ENCODE measurements at regions not wholly inside any gene's neighbourhood (a gene's known extent, or its start where the extent isn't known, plus 50 kb on each side); places are given as distances from the start of the nearest gene placed in this dataset.

- no peak for FAIRE-seq
Observed at GRCh38 chr7:153327683-153328082, 568.1 kb downstream of the ACTR3B start.

GRCh38 chr7:153331427-153331826 is 571.9 kb downstream of the ACTR3B start:
- DNase-seq (ENCODE audit: insufficient read length, low spot score), result no peak
- FAIRE-seq, result no peak

More at GRCh38 chr7:153327683-153328082, 568.1 kb downstream of the ACTR3B start:
- DNase-seq (ENCODE audit: insufficient read length, low spot score), result no peak

GRCh38 chr7:153354071-153354470 is 594.5 kb downstream of the ACTR3B start:
- DNase-seq (ENCODE audit: insufficient read length, low spot score), result no peak
- FAIRE-seq, result no peak

GRCh38 chr7:153370092-153370491 is 610.5 kb downstream of the ACTR3B start:
- no peak for FAIRE-seq
- no peak for DNase-seq (ENCODE audit: insufficient read length, low spot score)

- DNase-seq (ENCODE audit: insufficient read length, low spot score) (no peak), FAIRE-seq (no peak)
Observed at GRCh38 chr7:153380636-153381035, 621.1 kb downstream of the ACTR3B start.

GRCh38 chr7:153381275-153382040 is 621.9 kb downstream of the ACTR3B start:
- no peak for FAIRE-seq
- DNase-seq (ENCODE audit: insufficient read length, low spot score), result no peak

- DNase-seq (ENCODE audit: insufficient read length, low spot score) (no peak), FAIRE-seq (no peak)
Observed at GRCh38 chr7:153382641-153383101, 623.1 kb downstream of the ACTR3B start.

- DNase-seq (ENCODE audit: insufficient read length, low spot score) (no peak), FAIRE-seq (no peak)
Observed at GRCh38 chr7:153383781-153384180, 624.2 kb downstream of the ACTR3B start.

GRCh38 chr7:153385502-153385901 is 626.0 kb downstream of the ACTR3B start:
- DNase-seq (ENCODE audit: insufficient read length, low spot score), result no peak
- FAIRE-seq, result no peak

GRCh38 chr7:153386556-153386955 is 627.0 kb downstream of the ACTR3B start:
- FAIRE-seq (no peak), DNase-seq (ENCODE audit: insufficient read length, low spot score) (no peak)

- DNase-seq (ENCODE audit: insufficient read length, low spot score) (no peak), FAIRE-seq (no peak)
Observed at GRCh38 chr7:153388611-153389010, 629.1 kb downstream of the ACTR3B start.

- DNase-seq (ENCODE audit: insufficient read length, low spot score) (no peak), FAIRE-seq (no peak)
Observed at GRCh38 chr7:153389261-153389660, 629.7 kb downstream of the ACTR3B start.

- FAIRE-seq (no peak), DNase-seq (ENCODE audit: insufficient read length, low spot score) (no peak)
Observed at GRCh38 chr7:153390955-153391354, 631.4 kb downstream of the ACTR3B start.

- no peak for DNase-seq (ENCODE audit: insufficient read length, low spot score)
- no peak for FAIRE-seq
Observed at GRCh38 chr7:153392726-153393125, 633.2 kb downstream of the ACTR3B start.

GRCh38 chr7:153393666-153394065 is 634.1 kb downstream of the ACTR3B start:
- no peak for FAIRE-seq
- DNase-seq (ENCODE audit: insufficient read length, low spot score), result no peak

GRCh38 chr7:153396475-153396874 is 636.9 kb downstream of the ACTR3B start:
- FAIRE-seq, result no peak
- DNase-seq (ENCODE audit: insufficient read length, low spot score), result no peak

GRCh38 chr7:153397459-153397858 is 637.9 kb downstream of the ACTR3B start:
- DNase-seq (ENCODE audit: insufficient read length, low spot score), result no peak
- no peak for FAIRE-seq

- DNase-seq (ENCODE audit: insufficient read length, low spot score), result no peak
- FAIRE-seq, result no peak
Observed at GRCh38 chr7:153397906-153398305, 638.4 kb downstream of the ACTR3B start.

GRCh38 chr7:153398370-153398769 is 638.8 kb downstream of the ACTR3B start:
- DNase-seq (ENCODE audit: insufficient read length, low spot score), result no peak
- no peak for FAIRE-seq

- DNase-seq (ENCODE audit: insufficient read length, low spot score) (no peak), FAIRE-seq (no peak)
Observed at GRCh38 chr7:153398789-153399553, 639.4 kb downstream of the ACTR3B start.

GRCh38 chr7:153399554-153399940 is 640.0 kb downstream of the ACTR3B start:
- FAIRE-seq, result no peak
- DNase-seq (ENCODE audit: insufficient read length, low spot score), result no peak
